Right atrium auricular region (tissue), 2 donors: ENCODE measurements at regions not wholly inside any gene's neighbourhood (a gene's known extent, or its start where the extent isn't known, plus 50 kb on each side); places are given as distances from the start of the nearest gene placed in this dataset.

Source experiments
- DNase-seq: peaks from one replicate; pipeline ENCODE4 v3.0.0-alpha.2; 2019; ENCODE audit warnings: low spot score
- H3K27ac ChIP-seq, 2 donors: fragments of 200-600 bp; sonication (generic); 1 replicate in 1 of 2; 2 replicates in 1 of 2; pipeline ENCODE4 v1.5.1; 2016 to 2019
- H3K27me3 ChIP-seq, 2 donors: fragments of 200-600 bp; sonication (generic); one replicate each; pipeline versions ENCODE4 v1.5.1 to v1.6.0; 2017 to 2019
- H3K36me3 ChIP-seq: fragments of 200-600 bp; sonication (generic); one replicate; pipeline ENCODE4 v1.5.1; 2016
- H3K4me1 ChIP-seq, 2 donors: fragments of 200-600 bp; sonication (generic); one replicate each; pipeline versions ENCODE4 v1.5.1 to v1.6.0; 2017 to 2019
- H3K4me3 ChIP-seq, 2 donors: fragments of 200-600 bp; sonication (generic); 1 replicate in 1 of 2; 2 replicates in 1 of 2; pipeline ENCODE4 v1.5.1; 2017 to 2019; ENCODE audit warnings: mild to moderate bottlenecking in 1 of 2, moderate library complexity in 1 of 2
- H3K9me3 ChIP-seq, 2 donors: fragments of 200-600 bp; sonication (generic); one replicate each; pipeline ENCODE4 v1.5.1; 2019
- TF ChIP-seq, protein P1 (sequence below), 2 donors: fragments of 200-600 bp; sonication (generic); IDR thresholded peaks; one replicate each; pipeline ENCODE4 v1.5.1; 2019; ENCODE audit warnings: antibody characterized with exemption in 2 of 2

GRCh38 chr14:66432334-66432733 is 53.8 kb upstream of the CCDC196 start:
- no peak for DNase-seq
- no peaks in the 10 kb centered on the region for H3K36me3 ChIP-seq
- H3K4me3 ChIP-seq = no peak overlapping the region
- TF ChIP-seq, protein P1, sequence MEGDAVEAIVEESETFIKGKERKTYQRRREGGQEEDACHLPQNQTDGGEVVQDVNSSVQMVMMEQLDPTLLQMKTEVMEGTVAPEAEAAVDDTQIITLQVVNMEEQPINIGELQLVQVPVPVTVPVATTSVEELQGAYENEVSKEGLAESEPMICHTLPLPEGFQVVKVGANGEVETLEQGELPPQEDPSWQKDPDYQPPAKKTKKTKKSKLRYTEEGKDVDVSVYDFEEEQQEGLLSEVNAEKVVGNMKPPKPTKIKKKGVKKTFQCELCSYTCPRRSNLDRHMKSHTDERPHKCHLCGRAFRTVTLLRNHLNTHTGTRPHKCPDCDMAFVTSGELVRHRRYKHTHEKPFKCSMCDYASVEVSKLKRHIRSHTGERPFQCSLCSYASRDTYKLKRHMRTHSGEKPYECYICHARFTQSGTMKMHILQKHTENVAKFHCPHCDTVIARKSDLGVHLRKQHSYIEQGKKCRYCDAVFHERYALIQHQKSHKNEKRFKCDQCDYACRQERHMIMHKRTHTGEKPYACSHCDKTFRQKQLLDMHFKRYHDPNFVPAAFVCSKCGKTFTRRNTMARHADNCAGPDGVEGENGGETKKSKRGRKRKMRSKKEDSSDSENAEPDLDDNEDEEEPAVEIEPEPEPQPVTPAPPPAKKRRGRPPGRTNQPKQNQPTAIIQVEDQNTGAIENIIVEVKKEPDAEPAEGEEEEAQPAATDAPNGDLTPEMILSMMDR (IDR thresholded peaks at IDR 0.05) = no peak
- no peak overlapping the region for H3K27ac ChIP-seq
- no peaks in the 10 kb centered on the region for H3K27me3 ChIP-seq
- H3K4me1 ChIP-seq = no peaks in the 10 kb centered on the region
- H3K9me3 ChIP-seq = peaks cover 0 to 13% of the 10 kb centered on the region in 2 donors

GRCh38 chr14:66434464-66434863 is 51.7 kb upstream of the CCDC196 start:
- no peaks in the 10 kb centered on the region for H3K36me3 ChIP-seq
- DNase-seq = no peak

DNA sequence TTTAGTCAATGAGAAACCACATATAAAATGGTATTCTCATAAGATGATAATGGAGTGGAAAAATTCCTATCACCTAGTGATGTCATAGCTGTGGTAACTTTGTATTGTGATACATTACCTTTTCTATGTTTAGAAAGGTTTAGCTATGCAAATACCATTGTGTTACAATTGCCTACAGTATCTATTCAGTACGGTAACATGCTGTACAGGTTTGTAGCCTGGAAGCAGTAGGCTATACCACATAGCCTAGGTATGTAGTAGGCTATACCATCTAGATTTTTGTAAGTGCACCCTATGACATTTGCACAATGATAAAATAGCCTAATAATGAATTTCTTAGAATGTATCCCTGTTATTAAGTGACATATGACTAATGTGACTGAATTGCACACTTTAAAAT is 50.5 kb upstream of the CCDC196 start:
- DNase-seq = no peak
- Histone ChIP-seq H3K9me3 (peaks cover 9 to 43% of the 10 kb centered on the region in 2 donors), H3K27ac (no peak overlapping the region), H3K36me3 (no peaks in the 10 kb centered on the region), H3K4me1 (no peaks in the 10 kb centered on the region), H3K27me3 (no peaks in the 10 kb centered on the region), H3K4me3 (no peak overlapping the region)
- TF ChIP-seq, protein P1 (IDR thresholded peaks at IDR 0.05) = no peak

More at GRCh38 chr14:66434464-66434863, 51.7 kb upstream of the CCDC196 start:
- H3K4me3 ChIP-seq = no peak overlapping the region
- H3K4me1 ChIP-seq = no peaks in the 10 kb centered on the region
- peaks cover 9 to 33% of the 10 kb centered on the region in 2 donors for H3K9me3 ChIP-seq
- TF ChIP-seq, protein P1 (IDR thresholded peaks at IDR 0.05) = no peak
- H3K27ac ChIP-seq = no peak overlapping the region
- no peaks in the 10 kb centered on the region for H3K27me3 ChIP-seq
